HG02798 (cell line): ENCODE measurements at regions not wholly inside any gene's neighbourhood (a gene's known extent, or its start where the extent isn't known, plus 50 kb on each side); places are given as distances from the start of the nearest gene placed in this dataset.

ENCODE experiments used
- ATAC-seq: cut with Tn5 transposase; IDR thresholded peaks from one replicate; pipeline ENCODE4 v1.9.1; 2021; ENCODE audit warnings: mild to moderate bottlenecking; ENCODE audit not compliant: unreplicated experiment, poor library complexity

DNA sequence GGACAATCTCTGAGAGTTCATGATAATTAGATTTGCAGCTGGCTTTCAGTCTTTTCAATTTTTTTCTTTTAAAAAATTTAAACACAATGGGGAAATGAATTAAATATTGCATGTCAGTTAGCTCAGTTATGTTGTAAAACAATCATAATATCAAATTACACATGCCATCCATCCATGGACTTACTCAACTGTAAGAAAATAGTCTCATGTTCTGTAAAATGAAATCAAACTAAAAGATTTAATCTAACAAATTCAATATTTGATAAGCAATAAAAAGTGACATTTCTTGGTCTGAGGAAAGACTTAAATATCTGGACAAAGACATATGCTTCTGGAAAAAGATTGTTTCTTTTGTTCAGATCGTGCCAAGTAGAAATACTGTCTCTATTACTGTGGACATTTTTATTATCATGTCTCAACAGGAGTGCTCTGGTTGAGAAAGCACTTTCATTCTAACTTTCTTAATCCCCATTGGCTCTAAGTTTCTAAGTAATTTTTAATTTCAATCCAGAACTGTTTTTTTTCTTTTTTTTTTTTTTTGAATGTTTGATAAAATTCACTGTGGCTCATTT is 179.2 kb upstream of the FAM3C start:
- ATAC-seq = no peak

DNA sequence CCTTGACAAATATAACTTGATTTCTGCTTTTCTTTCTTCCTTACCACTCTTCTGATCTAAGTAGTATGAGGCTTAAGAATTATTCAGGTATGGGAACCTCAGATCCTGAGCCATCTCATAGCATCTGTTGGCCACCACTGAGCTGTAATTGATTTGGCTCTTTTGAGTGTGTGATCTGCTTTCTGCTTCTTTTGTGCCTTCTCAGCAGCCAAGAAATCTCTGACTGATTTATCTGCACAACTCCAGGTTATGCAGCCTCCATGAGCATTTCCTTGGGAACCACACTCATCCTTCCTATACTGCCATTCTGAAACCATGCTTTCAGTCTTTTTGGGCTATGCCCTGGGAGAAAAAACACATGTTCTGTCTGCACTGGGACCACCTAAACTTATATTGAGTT is 178.0 kb upstream of the FAM3C start:
- no peak for ATAC-seq

DNA sequence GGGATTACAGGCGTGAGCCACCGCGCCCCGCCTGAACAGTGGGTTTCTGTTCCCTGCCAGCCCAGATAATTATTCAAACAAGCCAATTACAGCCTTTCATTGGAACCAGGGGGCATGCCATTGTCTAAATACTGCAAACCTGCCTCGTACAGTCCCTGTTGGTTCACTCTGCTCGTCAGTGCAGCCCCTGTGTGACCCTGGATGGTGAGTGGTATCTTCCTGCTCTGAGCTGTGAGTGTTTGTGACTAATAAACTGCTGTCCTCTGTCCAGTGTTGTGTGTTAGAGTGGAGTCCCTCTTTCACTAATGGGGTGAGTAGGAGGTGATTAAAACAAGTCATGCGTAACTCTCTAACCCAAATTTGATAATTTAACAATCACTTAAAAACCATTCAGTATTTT is 176.5 kb upstream of the FAM3C start:
- no peak for ATAC-seq

DNA sequence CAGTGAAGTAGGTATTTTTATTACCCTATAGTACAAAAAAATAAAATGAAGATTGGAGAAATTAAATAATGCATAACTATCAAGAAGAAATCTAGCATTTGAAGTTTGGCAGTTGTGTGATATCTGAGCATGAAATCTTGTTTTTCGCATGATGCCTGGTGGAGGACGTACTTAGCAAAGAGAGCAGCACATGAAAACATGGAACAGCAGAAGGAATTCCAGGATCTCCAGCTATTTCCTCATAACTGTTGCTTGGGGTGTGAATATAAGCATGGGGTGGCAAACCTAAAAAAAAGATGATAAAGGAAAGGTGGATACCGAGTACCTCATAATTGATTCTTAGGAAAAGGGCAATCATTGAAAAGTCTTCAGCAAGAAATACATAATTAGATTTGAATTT is 174.3 kb upstream of the FAM3C start:
- ATAC-seq = no peak

DNA sequence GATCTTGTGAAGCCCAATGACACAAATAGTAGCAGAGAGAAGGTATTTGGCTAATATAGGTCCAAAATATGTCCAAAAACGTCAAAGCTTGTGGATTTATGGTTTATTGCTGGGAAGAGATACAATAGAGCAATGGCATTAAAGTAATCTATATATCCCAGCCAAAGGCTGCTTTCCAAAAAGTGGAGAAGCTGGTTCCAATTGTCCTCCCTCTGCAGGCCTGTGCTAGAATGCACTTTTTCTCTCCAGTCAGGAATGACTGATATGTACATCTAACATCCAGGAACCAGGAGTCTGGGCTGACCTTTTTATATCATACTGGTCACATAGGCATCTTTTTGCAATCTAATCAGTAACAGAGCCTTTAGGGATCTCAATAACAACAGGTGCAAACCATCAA is 167.1 kb upstream of the FAM3C start:
- no peak for ATAC-seq

DNA sequence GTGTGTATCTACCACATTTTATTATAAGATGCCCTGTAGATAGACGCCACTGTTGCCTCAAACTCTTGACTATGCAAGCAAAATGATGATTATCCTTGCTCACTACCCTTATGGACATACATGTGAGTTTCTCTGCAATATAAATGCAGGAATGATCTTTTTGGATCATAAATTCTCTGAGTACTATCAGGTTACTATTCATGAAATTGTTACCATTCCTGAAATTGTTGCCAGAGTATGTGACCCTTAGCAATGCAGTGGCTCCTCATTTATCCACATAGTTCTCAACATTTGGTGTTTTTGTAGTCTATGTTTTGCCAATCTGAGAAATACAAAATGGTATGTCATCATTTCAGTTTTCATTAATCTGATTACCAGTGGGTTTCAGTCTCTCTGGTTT is 166.2 kb upstream of the FAM3C start:
- ATAC-seq = no peak

DNA sequence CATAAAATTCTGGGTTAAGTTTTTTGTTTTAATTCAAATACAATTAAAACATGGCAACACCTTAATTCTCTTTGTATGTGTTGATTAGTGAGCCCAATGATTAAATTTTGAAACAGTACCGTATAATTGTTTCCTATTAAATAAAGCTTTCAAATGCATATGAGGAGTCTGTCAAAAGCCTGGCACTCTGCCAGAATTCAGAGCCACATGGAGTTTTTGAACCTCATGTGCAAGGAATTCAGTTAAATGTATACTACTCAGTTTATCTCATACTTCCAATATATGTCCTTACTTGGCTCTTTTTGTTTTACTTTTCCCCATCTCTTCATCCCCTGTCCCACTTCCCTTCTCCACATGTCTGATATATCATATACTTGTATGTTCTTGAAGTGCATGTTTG is 165.6 kb upstream of the FAM3C start:
- ATAC-seq = no peak

DNA sequence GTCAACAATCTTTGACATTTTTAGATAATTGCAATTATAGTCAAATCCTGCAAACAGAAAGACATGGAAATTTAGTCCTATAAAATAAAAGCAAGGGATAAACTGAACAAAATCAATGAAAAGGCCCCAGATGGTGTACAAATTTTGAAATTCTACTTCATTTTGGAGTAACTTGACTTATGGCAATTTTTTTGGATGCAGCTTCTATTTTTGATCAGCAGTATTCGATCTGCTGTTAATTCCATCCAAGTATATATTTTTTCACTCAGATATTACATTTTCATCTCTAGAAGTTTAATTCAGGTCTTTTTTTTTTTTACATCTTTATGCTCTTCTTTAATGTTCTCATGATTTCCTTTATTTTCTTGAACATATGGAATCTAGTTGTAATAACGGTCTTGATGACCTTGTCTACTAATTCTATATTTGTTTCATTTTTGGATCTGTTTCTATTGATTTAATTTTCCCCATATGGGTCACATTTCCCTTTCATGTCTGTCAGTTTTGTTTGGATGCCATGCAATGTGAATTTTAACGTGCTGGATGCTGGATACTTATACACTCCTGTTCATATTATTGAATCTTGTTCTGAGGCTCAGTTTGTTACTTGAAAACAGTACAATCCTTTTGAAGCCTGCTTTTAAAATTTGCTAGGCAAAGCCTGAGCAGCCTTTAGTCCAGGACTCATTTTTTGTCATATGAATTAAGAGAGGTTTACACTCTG is 164.3 kb upstream of the FAM3C start:
- ATAC-seq = no peak

DNA sequence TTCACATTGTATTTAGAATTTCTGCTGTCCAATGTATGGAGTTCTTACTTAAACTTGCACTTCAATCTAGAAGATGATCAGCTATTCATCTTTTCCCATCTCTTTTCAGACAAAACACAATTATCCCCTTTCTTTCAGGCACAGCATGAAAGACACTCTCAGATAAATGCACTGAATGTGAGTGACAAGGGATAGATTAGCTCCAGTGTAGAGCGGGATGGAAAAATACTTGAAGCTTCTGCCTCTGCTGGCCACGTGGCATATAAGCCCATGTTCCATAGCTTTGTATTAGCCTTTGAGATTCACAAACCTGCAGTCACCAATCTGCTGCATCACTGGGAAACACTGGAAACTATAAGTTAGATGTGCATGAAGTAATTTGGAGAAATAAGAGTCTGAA is 162.2 kb upstream of the FAM3C start:
- no peak for ATAC-seq

DNA sequence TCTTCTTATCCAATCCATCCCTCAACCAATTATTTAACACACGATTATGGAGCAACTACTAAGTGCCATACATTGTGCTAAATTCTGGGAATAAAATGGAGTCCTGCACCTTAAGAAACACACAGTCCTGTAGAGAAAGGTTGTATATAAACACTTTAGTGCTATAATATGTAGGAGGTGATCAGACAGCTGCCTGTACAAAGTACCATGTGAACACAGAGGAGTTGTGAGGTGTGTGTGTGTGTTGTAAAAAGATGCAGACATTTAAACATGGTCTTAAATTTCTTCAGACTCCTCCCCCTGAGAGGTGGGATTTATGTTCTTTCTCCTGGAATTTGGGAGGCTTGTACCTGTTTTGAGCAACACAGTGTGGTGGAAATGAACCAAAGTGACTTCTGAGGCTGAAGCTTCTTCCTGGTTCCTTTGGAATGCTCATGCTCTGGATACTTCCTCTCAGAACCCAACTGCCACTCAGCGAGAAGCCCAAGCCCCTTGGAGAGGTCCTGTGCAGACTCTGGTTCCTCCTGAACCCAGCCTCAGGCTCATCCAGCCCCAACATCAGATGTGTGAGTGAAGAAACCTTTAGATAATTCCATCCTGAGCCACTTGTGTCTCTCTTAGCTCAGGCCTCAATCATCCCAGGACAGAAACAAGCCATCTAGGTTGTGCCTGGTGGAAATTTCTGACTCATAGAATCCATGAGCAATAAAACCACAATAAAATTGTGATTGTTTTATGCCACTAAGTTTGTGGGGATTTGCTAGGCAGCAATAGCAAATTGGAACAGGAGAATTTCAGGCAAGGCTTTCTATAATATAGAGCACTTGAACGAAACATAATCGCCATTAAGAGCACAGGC is 161.2 kb upstream of the FAM3C start:
- ATAC-seq = no peak

DNA sequence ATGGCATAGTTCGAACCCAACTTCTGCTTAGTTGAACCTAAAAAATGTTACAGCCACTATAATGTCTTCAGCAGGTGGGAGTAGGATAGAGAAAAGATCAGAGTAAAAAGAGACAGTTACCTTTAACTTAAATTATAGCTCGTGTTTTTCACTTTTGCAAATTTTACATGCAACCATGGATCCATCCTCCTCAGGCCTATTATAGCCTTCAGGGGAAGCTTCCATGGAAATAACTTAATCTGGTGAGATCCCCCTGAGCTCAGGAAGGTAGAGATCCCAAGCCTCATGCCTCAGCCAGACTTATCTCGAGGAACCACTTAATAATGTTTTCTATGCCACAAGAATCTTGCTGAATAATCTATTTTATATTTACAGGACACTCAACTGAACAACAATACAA is 159.4 kb upstream of the FAM3C start:
- no peak for ATAC-seq

DNA sequence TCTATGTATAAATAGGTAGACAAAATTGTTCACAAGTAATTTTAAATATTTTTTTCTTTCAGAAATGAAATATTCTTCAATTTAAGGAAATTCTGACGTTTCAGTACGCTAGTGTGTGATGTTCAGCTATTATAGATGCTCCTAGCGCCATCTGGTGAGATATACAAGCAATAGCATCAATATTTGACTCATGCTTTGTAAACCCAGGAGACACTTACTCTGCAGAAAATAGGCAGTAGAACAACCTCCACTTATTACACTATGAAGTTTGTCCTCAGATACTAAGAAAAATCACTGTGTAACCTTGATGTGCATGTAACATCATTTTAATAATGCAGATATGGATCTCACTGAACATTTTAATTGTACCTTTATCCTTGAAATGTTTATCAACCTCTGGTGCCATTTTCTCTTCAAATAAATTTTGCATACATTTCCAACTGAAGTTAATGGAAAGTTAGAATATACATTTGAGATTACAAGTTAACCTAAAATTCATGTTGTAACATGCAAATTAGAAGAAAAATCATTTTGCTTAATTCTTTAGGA is 151.5 kb upstream of the FAM3C start:
- peak; percentile 86 for ATAC-seq

DNA sequence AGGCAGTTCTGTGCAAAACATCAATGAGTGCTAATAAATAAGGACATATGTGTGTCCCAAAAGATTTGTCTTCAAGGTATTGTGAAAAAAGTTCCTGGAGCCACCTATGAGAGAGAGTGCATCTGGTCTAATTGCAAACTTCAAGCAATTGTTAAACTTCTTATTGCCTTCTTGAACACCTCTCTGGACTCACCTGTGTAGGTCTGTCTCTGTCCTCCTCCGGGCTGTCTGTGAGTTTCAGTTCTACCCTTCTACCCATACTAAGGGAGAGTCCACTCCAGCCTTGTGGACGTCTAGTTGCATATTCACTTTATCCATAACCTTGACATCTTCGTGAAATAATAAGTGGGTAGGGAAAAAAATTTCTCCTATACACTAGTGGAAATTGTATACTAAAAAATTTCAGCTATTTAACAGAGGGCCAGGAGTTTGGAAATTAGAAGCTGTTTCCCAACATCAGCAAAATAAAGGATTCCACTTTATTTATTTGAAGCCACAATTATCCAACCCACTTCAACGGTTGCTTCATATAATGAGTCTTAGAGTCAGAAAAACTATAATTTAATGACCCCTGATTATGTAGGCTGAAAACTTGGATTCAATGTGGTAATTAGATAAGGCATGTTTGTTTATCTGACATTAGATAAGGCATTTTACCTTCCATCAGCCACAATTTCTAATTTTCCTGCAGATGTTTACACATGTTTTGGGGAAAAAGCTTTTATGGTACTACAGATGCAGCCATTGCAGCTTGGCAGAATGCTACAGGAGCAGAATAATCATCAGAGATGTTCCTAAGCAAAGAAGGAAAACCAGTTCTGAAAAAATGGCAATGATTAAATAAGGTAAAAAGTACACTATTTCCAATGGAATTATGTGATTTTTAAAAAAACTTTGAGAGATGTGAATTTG is 150.8 kb upstream of the FAM3C start:
- ATAC-seq = no peak

DNA sequence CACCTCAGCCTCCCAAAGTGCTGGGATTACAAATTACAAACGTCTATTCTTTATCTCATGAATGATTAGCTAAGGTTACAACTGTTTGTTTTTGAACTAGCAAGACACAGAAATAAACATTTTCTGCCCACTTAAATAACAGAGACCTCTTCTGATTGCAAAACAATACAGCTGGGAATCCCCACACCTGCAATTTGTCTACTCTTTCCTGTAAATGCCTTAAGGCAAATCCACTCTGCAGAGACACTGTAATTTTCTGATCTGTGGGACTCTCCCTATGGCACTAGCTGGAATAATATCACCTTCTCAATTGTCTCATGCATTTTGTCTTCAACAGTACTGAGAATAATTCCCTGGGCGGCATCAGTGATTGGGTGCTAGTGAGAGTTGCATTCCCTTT is 149.3 kb upstream of the FAM3C start:
- no peak for ATAC-seq

DNA sequence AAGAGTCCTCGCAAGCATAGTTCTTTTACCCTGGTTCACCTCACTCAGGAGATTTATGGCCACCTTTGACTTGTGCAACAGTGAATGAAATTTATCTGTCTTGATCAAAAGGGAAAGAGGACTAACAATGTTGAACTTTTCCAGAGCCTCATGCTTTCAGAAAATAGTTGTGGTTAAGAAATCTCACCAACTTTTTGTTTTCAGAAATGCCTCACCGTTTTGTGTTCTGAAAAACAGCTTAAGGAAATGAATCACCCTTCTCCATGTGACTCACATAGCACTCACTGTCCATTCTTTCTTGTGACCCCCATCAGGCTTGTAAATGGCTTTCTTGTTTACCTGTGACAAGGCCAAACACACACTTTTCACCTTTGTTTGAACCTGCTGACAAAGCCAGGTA is 148.6 kb upstream of the FAM3C start:
- peak; percentile 50 for ATAC-seq

DNA sequence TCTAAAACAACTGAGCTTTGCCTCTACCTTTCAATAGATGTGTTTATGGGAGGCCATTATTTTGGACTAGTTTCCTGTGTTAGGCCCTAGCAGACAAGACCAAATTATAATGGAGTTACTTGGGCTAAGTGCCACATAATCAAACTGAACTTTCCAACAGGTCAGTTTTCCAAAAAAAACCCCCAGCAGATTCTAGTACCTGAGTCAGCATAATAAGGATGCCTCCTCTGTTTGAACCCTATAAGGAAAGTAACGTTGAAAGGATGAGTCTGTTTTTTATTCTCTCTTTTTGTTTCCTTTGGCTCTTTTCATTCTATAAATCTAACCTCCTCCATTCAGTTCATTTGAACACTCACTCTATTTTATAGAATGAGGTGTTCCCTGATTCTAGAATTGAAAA is 148.1 kb upstream of the FAM3C start:
- ATAC-seq = no peak

DNA sequence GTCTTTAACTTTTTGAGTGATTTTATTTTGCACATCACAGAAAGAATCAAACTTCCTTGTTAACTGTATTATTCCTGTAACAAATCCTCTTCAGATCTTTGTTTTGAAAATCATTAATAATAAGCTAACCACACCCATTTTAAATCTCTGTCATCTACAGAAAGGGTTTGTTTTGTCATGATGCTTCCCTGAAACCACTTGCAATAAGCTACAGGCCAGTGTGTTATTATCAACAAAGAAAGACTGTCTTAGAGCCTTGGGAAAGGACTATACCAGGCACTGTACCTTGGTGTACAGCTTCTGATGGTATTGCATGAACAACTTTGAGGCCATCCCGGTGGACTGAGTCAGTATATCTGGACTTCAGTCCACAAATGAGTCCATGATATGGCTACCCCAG is 145.3 kb upstream of the FAM3C start:
- ATAC-seq = no peak

DNA sequence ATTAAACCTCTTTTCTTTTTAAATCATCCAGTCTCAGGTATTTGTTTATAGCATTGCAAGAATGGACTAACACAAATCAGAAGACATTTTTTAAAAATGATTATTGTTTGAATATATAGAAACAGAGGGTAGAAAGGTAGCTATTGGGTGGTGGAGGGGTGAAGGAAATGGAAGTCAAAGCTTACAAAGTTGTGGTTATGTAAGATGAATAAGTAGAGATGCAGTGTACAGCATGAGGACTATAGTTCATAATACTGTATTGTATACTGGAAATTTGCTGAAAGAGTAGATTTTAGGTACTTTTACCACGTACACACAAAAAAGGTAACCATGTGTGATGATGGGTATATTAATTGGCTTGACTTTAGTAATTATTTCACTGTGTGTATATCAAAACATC is 144.0 kb upstream of the FAM3C start:
- ATAC-seq = no peak

DNA sequence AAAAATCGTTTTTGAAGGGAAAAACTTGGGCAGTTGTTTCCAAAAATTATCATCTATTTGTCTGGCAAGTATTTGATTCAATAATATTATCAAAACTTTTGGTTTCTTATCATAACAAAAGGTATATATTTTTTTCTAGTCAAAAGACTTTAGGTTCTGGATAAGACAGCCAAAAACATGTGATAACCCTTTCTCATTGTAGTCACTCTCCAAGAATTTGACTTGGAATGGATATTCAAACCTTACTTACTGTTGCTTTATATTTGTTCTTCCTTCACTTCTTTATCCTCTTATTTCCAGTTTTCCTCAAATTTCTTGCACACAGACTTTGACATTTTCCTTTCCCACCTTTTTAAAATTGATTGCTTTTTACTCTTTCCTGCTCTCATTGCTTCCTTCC is 140.9 kb upstream of the FAM3C start:
- no peak for ATAC-seq
